Testis (tissue), 2 donors: ENCODE measurements at regions not wholly inside any gene's neighbourhood (a gene's known extent, or its start where the extent isn't known, plus 50 kb on each side); places are given as distances from the start of the nearest gene placed in this dataset.

ENCODE experiments used
- CTCF ChIP-seq, 3 experiments: fragments of 450-650 bp in 2 of 3; fragments of 200-600 bp in 1 of 3; sonication (generic) in 1 of 3; IDR thresholded peaks; one replicate each; pipeline ENCODE4 v1.5.1; 2016 to 2019; ENCODE audit warnings: antibody characterized with exemption in 3 of 3, mild to moderate bottlenecking in 2 of 3, moderate library complexity in 1 of 3
- POLR2A ChIP-seq: fragments of 450-650 bp; IDR thresholded peaks from one replicate; pipeline ENCODE4 v1.6.1; 2017; ENCODE audit warnings: antibody characterized with exemption, mild to moderate bottlenecking, moderate library complexity

GRCh38 chr5:174202996-174203395 lies 157.5 kb downstream of the NSG2 start:
- no peak for TF ChIP-seq CTCF (IDR thresholded peaks at IDR 0.05)
- no peak for TF ChIP-seq POLR2A
